NCI-H1436 treated with DMSO at 0.1 percent for 48 hours (cell line): ENCODE measurements at regions not wholly inside any gene's neighbourhood (a gene's known extent, or its start where the extent isn't known, plus 50 kb on each side); places are given as distances from the start of the nearest gene placed in this dataset.

ENCODE experiments used
- DNase-seq: peaks from one replicate; lab custom pipeline; 2025; lab: John Stamatoyannopoulos, UW

DNA sequence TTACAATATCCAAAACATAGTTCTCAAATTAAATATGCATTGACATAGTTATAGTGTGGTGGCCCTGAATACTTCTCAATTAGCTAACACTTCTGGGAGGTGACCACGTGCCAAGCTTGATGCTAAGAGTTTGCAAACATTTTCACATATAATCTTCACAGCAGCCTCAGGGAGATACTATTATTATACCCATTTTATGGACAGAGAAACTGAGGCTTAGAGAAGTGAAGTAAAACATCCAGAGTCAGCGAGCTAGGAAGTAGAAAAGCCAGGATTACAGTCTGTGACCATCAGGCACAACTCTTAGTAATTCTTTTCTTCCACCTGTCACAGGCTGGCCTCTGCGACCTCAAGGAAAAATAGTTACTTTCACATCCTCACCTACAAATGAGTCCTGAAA is 102.2 kb upstream of the IRX6 start:
- no peak for DNase-seq

DNA sequence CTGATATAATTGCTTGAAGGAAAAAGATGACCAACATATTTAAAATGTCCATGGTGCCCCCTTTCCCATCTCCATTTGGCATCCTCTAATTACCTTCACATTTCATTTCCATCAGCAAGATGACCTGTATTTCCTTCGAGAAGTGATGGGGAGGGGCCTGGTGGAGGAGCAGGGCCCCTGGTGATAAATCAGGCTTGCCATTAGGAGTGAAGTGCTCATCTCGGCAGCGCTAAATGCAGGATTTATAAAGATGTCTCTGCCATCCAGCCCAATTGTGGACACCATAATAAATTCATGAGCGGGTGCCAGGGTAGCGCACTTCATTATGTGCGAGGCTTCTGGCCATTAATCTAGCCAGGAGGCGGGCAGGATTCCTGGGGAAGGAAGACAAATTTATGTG is 101.5 kb upstream of the IRX6 start:
- DNase-seq, result no peak

GRCh38 chr16:55225972-55226542 is 97.9 kb upstream of the IRX6 start:
- no peak for DNase-seq

DNA sequence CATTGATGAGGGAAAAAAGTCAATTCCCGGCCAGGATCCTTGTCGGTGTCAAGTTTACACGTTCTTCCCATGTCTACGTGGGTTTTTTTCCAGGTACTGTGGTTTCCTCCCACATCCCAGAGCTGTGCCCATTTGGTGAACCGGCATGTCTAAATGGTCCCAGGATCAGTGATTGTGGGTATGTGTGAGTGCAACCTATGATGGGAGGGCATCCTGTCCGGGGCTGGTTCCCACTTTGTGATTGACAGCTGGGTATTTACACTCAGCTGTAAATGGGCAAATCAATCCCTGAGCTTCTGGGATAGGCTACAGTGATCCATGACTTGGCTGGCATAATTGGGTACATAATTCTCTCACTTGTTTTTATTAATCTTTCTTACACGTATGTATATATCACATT is 91.2 kb upstream of the IRX6 start:
- DNase-seq, result no peak

DNA sequence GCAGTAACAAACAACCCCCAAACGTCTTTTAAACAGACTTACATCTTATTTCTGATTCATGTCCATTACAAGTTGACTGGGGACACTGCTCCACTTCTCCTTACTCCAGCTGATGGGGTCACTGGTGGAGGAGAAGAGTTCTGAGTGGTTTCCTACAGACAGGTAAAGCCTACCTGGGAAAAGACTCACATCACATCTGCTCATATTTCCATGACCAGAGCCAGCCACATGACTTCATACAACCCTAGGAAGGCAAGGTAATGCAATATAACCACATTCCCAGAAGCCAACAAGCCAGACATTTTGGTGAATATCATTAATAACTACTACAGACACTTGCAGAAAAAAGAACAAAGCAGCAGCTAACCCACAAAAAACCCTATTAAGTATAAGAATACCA is 90.5 kb upstream of the IRX6 start:
- no peak for DNase-seq

DNA sequence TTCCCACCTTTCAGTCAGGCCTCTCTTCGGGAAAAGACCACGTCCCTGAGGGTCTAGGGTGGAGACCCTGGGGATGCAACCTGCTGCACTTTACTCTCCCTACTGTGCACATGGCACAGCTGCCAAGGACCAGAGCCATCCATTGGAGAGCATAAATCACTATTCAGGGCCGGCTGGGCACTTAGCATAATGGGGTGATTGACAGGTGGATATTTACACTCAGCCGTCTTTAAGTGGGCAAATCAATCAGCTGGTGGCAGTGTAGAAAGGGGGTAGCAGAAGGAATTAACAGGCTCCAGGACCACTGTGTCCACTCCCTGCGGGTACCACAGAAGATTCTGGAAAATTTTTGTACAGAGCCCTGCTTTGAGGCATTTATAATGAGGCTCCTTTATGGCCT is 87.3 kb upstream of the IRX6 start:
- no peak for DNase-seq

GRCh38 chr16:55239723-55240122 is 84.3 kb upstream of the IRX6 start:
- DNase-seq, result no peak

GRCh38 chr16:55240888-55241287 is 83.1 kb upstream of the IRX6 start:
- DNase-seq, result no peak

GRCh38 chr16:55242667-55243066 is 81.3 kb upstream of the IRX6 start:
- DNase-seq, result no peak

- no peak for DNase-seq
These were observed 75.9 kb upstream of the IRX6 start for GRCh38 chr16:55248058-55248457.

GRCh38 chr16:55248494-55248893 is 75.5 kb upstream of the IRX6 start:
- DNase-seq, result no peak

- DNase-seq, result no peak
These were observed 74.6 kb upstream of the IRX6 start for GRCh38 chr16:55249361-55249760.

DNA sequence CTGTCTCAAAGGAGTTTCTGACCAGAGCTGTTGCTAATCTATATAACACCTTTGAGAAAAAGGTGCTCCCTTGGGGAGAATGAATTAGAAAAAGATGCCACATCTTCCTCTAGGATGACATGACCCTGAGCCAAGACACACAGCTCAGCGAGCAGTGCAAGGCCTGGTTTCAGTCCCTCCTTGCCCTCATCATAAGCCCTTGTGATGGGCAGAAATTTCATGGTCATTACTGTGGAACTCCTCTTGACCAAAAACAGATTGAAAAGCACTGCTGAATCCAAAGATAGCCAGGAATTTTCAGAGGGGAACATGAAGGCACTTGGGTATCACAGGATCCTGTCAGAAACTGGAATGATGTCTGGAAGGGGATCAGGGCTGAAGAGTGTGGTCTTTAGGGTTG is 74.1 kb upstream of the IRX6 start:
- DNase-seq, result no peak

DNA sequence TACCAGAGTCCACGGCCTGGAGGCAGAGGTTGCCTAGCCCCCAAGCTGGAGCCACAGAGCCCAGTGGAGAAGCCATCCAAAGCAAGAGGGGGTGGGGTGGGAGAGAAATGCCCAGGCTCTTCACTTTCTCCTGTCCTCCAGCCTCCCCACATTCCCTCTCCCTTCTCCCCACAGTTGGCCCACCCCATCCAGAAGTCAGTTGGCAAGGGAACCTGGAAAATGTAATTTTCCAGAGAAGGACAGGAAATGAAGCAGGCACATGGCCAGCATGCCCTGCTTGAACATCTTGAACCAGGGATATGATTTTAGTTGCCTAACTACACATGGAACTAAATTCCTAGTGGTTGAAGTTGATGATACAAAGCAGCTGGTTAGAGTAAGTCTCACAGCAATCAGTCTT is 73.3 kb upstream of the IRX6 start:
- DNase-seq, result no peak

DNA sequence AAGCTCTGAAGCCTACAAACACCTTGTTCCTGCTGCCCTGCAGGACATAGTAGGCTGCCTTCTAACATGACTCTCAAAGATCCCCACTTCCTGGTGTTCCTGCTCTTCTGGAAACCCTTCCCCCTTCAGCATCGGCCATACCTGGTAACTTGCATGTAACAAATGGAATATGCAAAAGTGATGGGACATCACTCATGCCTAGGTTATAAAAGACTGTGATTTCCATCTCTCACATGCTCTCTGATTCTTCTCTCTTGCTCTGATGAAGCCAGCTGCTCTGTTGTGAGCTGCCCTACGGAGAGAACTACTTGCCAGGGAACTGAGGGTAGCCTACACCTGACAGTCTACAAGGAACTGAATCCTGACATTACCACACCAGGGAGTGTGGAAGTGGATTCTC is 72.9 kb upstream of the IRX6 start:
- DNase-seq, result no peak

GRCh38 chr16:55252577-55252976 is 71.4 kb upstream of the IRX6 start:
- DNase-seq, result no peak

DNA sequence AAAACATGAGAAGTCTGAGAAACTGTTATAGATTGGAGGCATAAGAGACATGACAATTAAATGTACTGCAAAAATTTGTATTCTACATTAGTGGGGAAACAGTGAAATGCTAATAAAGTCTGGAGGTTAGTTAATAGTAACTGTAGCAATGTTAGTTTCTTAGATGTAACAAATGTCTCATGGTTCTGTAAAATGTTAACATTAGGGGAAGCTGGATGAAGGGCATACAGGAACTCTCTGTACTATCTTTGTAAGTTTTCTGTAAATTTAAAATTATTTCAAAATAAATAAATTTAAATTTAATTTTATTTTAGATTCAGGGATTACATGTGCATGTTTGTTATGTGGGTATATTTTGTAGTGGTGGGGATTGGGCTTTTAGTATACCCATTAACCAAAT is 70.0 kb upstream of the IRX6 start:
- no peak for DNase-seq

DNA sequence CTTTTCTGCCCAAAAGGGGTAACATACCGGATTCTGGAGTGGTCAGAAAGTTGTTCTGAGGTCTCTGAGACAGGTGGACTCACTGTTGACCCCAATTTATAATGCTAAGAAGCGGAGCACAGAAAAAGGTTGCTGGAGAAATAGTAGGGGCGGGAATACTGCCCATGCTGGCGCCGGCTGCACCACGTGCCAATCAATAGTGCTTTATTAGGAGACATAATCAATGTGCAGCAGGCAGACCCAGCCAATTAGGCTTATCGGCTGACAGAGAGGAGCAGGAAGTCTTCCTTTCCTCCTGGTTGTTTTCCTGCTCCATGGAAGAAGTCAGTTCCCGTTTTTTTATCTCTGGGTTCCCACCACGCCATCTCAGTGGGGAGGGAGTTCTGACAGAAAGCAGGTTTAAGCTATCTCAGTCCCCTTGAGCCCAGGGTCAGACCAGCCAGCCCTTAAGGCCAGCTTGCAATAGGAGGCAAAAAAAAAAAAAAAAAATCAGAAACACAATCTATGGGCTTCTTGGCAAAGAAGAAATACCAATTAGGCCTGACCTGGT is 68.2 kb upstream of the IRX6 start:
- DNase-seq, result no peak

DNA sequence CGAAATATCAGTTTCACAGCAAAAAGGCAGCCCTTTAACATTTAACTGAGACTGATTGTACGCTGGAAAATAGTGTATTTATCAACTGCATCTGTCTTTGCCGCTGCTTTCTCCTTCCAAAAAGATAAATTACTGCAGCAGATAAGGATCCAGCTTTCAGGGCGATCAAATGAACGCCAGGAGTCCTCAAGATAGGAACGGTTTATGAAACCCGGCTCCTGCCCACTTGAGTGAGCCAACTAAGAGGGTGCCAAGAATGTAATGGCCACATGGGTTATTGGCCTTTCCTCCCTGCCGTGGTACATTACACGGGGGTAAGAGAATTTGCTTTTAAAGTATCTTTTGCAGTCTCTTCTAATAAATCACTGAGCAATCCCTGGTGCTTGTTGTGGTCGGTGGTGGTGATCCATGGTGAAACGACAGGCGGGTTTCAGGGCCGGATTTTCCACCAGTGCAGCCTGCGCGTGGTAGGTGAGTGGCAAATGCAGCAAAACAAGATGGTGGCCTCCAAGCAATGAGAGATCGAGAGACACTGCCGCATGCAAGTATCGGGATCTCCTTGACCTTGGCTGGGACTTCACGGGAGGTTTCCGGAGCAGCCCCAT is 67.5 kb upstream of the IRX6 start:
- DNase-seq, result no peak

DNA sequence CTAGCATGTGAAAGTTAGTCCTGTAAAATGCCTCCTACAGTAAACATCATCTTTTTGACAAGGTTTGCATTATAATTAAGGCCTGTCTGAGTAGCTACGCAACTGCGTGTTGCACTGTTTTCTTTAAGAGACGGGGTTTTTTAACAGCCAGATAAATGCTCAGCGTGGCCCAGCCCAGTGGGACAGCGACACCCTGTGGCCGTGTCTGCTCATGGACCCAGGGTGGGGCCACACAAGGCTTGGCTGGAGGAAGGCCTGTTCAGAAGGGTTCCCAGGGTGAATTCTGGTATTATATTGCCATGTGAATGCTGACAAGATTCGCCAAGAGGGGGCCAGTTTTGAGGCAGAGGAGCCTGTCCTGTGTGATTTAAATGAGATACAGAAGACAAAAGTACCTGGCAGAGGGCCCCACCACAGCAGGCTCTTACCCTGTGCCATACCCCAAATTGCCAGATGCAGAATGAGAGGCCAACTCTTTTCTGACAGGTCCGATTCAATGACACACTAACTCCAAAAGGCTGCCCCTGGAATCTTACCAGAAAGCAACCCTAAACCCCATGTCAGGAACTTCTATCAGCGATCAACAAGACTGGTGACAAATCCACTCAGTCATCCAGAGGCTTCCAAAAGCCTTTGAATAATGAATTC is 65.9 kb upstream of the IRX6 start:
- no peak for DNase-seq

GRCh38 chr16:55261301-55261700 is 62.7 kb upstream of the IRX6 start:
- no peak for DNase-seq

GRCh38 chr16:55263271-55264250 is 60.4 kb upstream of the IRX6 start:
- DNase-seq, result no peak
